ENCODE measurements at regions not wholly inside any gene's neighbourhood (a gene's known extent, or its start where the extent isn't known, plus 50 kb on each side); places are given as distances from the start of the nearest gene placed in this dataset.

GRCh38 chr4:124044867-124045266 is 648.3 kb downstream of the SPRY1 start:
- Histone ChIP-seq H3K9me3 (no peaks in the 10 kb centered on the region), H3K4me1 (no peaks in the 10 kb centered on the region), H3K36me3 (no peaks in the 10 kb centered on the region), H3K4me3 (no peak overlapping the region), H3K27ac (peak overlapping the region in 1 of 4 donors; percentile 21), H3K27me3 (no peaks in the 10 kb centered on the region)
- TF ChIP-seq EP300 (IDR thresholded peaks at IDR 0.05) = no peak
- no peak for TF ChIP-seq CTCF (IDR thresholded peaks at IDR 0.05)
- no peak for TF ChIP-seq POLR2AphosphoS5 (IDR thresholded peaks at IDR 0.05)
- no peak for TF ChIP-seq POLR2A (IDR thresholded peaks at IDR 0.05)
- 79 to 88% methylated on average over 2 to 5 of the region's 5 CpGs for WGBS, 2 donors
- ATAC-seq (ENCODE audit: low FRiP score in 2 of 2) = no peak
- DNase-seq = no peak

- H3K27ac ChIP-seq = no peak overlapping the region
- no peak for DNase-seq
- 78 to 82% methylated on average over 2 of the region's 2 CpGs for WGBS, 2 donors
- no peak for ATAC-seq (ENCODE audit: low FRiP score in 2 of 2)
- H3K4me3 ChIP-seq = no peak overlapping the region
- no peaks in the 10 kb centered on the region for H3K9me3 ChIP-seq
- H3K4me1 ChIP-seq = no peaks in the 10 kb centered on the region
- no peak for TF ChIP-seq CTCF (IDR thresholded peaks at IDR 0.05)
- no peak for TF ChIP-seq POLR2AphosphoS5 (IDR thresholded peaks at IDR 0.05)
- no peak for TF ChIP-seq EP300 (IDR thresholded peaks at IDR 0.05)
- no peaks in the 10 kb centered on the region for H3K27me3 ChIP-seq
- H3K36me3 ChIP-seq = no peaks in the 10 kb centered on the region
Observed at GRCh38 chr4:124046190-124046589, 649.6 kb downstream of the SPRY1 start.

- no peak for ATAC-seq (ENCODE audit: low FRiP score in 2 of 2)
- Histone ChIP-seq H3K36me3 (no peaks in the 10 kb centered on the region), H3K9me3 (no peaks in the 10 kb centered on the region), H3K27ac (no peak overlapping the region), H3K4me3 (no peak overlapping the region), H3K4me1 (no peaks in the 10 kb centered on the region), H3K27me3 (no peaks in the 10 kb centered on the region)
- DNase-seq = no peak
- TF ChIP-seq EP300 (IDR thresholded peaks at IDR 0.05) (no peak), POLR2A (IDR thresholded peaks at IDR 0.05) (no peak), POLR2AphosphoS5 (IDR thresholded peaks at IDR 0.05) (no peak), CTCF (IDR thresholded peaks at IDR 0.05) (no peak)
- 88 to 90% methylated on average over 4 of the region's 4 CpGs for WGBS, 2 donors
Observed at GRCh38 chr4:124053872-124054538, 657.4 kb downstream of the SPRY1 start.

GRCh38 chr4:124055336-124055735 is 657.2 kb downstream of the ANKRD50 start:
- Histone ChIP-seq H3K27me3 (no peaks in the 10 kb centered on the region), H3K9me3 (no peaks in the 10 kb centered on the region), H3K4me1 (peaks cover 0 to 8% (median 2%) of the 10 kb centered on the region in 4 donors), H3K36me3 (no peaks in the 10 kb centered on the region), H3K4me3 (no peak overlapping the region), H3K27ac (peak overlapping the region in 1 of 4 donors; percentile 8)
- TF ChIP-seq POLR2A (IDR thresholded peaks at IDR 0.05) (no peak), EP300 (IDR thresholded peaks at IDR 0.05) (no peak), CTCF (IDR thresholded peaks at IDR 0.05) (no peak), POLR2AphosphoS5 (IDR thresholded peaks at IDR 0.05) (no peak)
- WGBS, 2 donors = 93 to 94% methylated on average over 1 of the region's 1 CpG
- ATAC-seq (ENCODE audit: low FRiP score in 2 of 2) = no peak
- no peak for DNase-seq

- no peak for ATAC-seq (ENCODE audit: low FRiP score in 2 of 2)
- H3K36me3 ChIP-seq = no peaks in the 10 kb centered on the region
- H3K4me3 ChIP-seq = no peak overlapping the region
- DNase-seq = no peak
- no peaks in the 10 kb centered on the region for H3K9me3 ChIP-seq
- H3K27ac ChIP-seq = peak overlapping the region in 1 of 4 donors; percentile 8
- H3K4me1 ChIP-seq = peaks cover 3 to 14% (median 7%) of the 10 kb centered on the region in 4 donors
- no peaks in the 10 kb centered on the region for H3K27me3 ChIP-seq
- TF ChIP-seq EP300 (IDR thresholded peaks at IDR 0.05) = no peak
- no peak for TF ChIP-seq CTCF (IDR thresholded peaks at IDR 0.05)
- TF ChIP-seq POLR2A (IDR thresholded peaks at IDR 0.05) = no peak
- TF ChIP-seq POLR2AphosphoS5 (IDR thresholded peaks at IDR 0.05) = no peak
Observed at GRCh38 chr4:124055896-124056295, 656.6 kb downstream of the ANKRD50 start.

Measured in upper lobe of left lung (tissue), 6 donors.